Mesendoderm (in vitro differentiated cells): ENCODE measurements at regions not wholly inside any gene's neighbourhood (a gene's known extent, or its start where the extent isn't known, plus 50 kb on each side); places are given as distances from the start of the nearest gene placed in this dataset.
"Not testable (repeated sequence)": the region's sequence is repeated elsewhere in the genome, so short reads cannot be mapped to it uniquely, and the experiment has no call there.

Source experiments
- DNase-seq: peaks from one replicate; pipeline ENCODE4 v3.0.0; 2013
- H2AK5ac ChIP-seq: 2 replicates; pipeline ENCODE4 v1.6.1; 2013; ENCODE audit warnings: low read length, inconsistent platforms
- H2BK120ac ChIP-seq: 2 replicates; pipeline ENCODE4 v1.6.1; 2013; ENCODE audit warnings: low read depth, mild to moderate bottlenecking, low read length, moderate library complexity, mixed read lengths
- H2BK15ac ChIP-seq: replicated peaks from 2 replicates; pipeline ENCODE4 v1.6.1; 2013; ENCODE audit warnings: low read depth, mild to moderate bottlenecking, moderate library complexity
- H2BK5ac ChIP-seq: 2 replicates; pipeline ENCODE4 v1.6.1; 2013; ENCODE audit warnings: low read length, inconsistent platforms
- H3K18ac ChIP-seq: 2 replicates; pipeline ENCODE4 v1.6.1; 2013; ENCODE audit warnings: mild to moderate bottlenecking, low read length, mixed read lengths
- H3K23ac ChIP-seq: one replicate; pipeline ENCODE4 v1.6.1; 2013; ENCODE audit warnings: low read length
- H3K27ac ChIP-seq: 2 replicates; pipeline ENCODE4 v1.5.1; 2013; ENCODE audit warnings: low read depth, mild to moderate bottlenecking, inconsistent platforms, low read length, moderate library complexity
- H3K27me3 ChIP-seq: 2 replicates; pipeline ENCODE4 v1.6.1; 2013; ENCODE audit warnings: low read length, control low read depth, mild to moderate bottlenecking, inconsistent platforms; ENCODE audit not compliant: insufficient read depth, poor library complexity
- H3K36me3 ChIP-seq: 2 replicates; pipeline ENCODE4 v1.6.1; 2013; ENCODE audit warnings: low read length, inconsistent platforms; ENCODE audit not compliant: control insufficient read depth, insufficient read depth
- H3K4ac ChIP-seq: one replicate; pipeline ENCODE4 v1.6.1; 2013; ENCODE audit warnings: low read depth, mild to moderate bottlenecking, low read length, moderate library complexity
- H3K4me1 ChIP-seq: 2 replicates; pipeline ENCODE4 v1.6.1; 2013; ENCODE audit warnings: low read depth, low read length, inconsistent platforms; ENCODE audit not compliant: control insufficient read depth
- H3K4me2 ChIP-seq: 2 replicates; pipeline ENCODE4 v1.6.1; 2013; ENCODE audit warnings: low read length
- H3K4me3 ChIP-seq: 2 replicates; pipeline ENCODE4 v1.5.1; 2013; ENCODE audit warnings: mild to moderate bottlenecking, low read length
- H3K56ac ChIP-seq: one replicate; pipeline ENCODE4 v1.6.1; 2013; ENCODE audit warnings: low read length
- H3K79me1 ChIP-seq: 2 replicates; pipeline ENCODE4 v1.6.1; 2013; ENCODE audit warnings: low read length, inconsistent platforms
- H3K79me2 ChIP-seq: 2 replicates; pipeline ENCODE4 v1.6.1; 2013; ENCODE audit warnings: mild to moderate bottlenecking, low read length; ENCODE audit not compliant: control insufficient read depth, insufficient read depth
- H3K9ac ChIP-seq: 2 replicates; pipeline ENCODE4 v1.6.1; 2013; ENCODE audit warnings: low read length, inconsistent platforms
- H4K5ac ChIP-seq: one replicate; pipeline ENCODE4 v1.6.1; 2013; ENCODE audit warnings: low read length
- H4K8ac ChIP-seq: one replicate; pipeline ENCODE4 v1.6.1; 2013; ENCODE audit warnings: low read depth, mild to moderate bottlenecking, control low read depth, low read length, moderate library complexity
- WGBS: extraction: QIAGEN DNeasy Blood & Tissue Kit; methylation state at CpG from one replicate; pipeline ENCODE4 v1.1.7; 2013; ENCODE audit warnings: low lambda C conversion rate, missing lambda C conversion rate; ENCODE audit not compliant: insufficient coverage; ENCODE audit errors: extremely low coverage; 5-methylcytosine and 5-hydroxymethylcytosine counted together

- Histone ChIP-seq H2BK120ac (no peak overlapping the region), H3K4me2 (no peak overlapping the region), H3K79me2 (no peaks in the 10 kb centered on the region), H3K56ac (no peak overlapping the region), H3K9ac (no peak overlapping the region), H3K4me1 (no peaks in the 10 kb centered on the region), H3K27ac (no peak overlapping the region), H3K4ac (no peak overlapping the region), H3K18ac (no peak overlapping the region), H2BK5ac (no peak overlapping the region), H3K79me1 (no peaks in the 10 kb centered on the region), H3K23ac (no peak overlapping the region), H4K8ac (no peak overlapping the region), H2AK5ac (no peak overlapping the region), H3K36me3 (no peaks in the 10 kb centered on the region), H4K5ac (no peak overlapping the region), H3K4me3 (no peak overlapping the region), H2BK15ac (no peak overlapping the region), H3K27me3 (no peaks in the 10 kb centered on the region)
- no peak for DNase-seq
These were observed 78.9 kb upstream of the ZNF91 start for GRCh38 chr19:23474172-23474571.

- no peak overlapping the region for H2BK5ac ChIP-seq
- no peaks in the 10 kb centered on the region for H3K79me1 ChIP-seq
- no peak overlapping the region for H3K18ac ChIP-seq
- no peak overlapping the region for H3K9ac ChIP-seq
- H2AK5ac ChIP-seq, result no peak overlapping the region
- no peak overlapping the region for H3K4me3 ChIP-seq
- no peak overlapping the region for H2BK15ac ChIP-seq
- no peak overlapping the region for H3K4me2 ChIP-seq
- H3K4me1 ChIP-seq, result no peaks in the 10 kb centered on the region
- H3K36me3 ChIP-seq, result no peaks in the 10 kb centered on the region
- no peak overlapping the region for H3K56ac ChIP-seq
- no CpG with 5 or more reads among the region's 48 CpGs for WGBS
- H3K4ac ChIP-seq, result no peak overlapping the region
- H4K8ac ChIP-seq, result no peak overlapping the region
- no peak overlapping the region for H2BK120ac ChIP-seq
- no peak overlapping the region for H4K5ac ChIP-seq
- no peak overlapping the region for H3K27ac ChIP-seq
- H3K27me3 ChIP-seq, result no peaks in the 10 kb centered on the region
- no peak for DNase-seq
- H3K23ac ChIP-seq, result no peak overlapping the region
- no peaks in the 10 kb centered on the region for H3K79me2 ChIP-seq
These were observed 75.7 kb upstream of the ZNF91 start for GRCh38 chr19:23470873-23471545.

DNA sequence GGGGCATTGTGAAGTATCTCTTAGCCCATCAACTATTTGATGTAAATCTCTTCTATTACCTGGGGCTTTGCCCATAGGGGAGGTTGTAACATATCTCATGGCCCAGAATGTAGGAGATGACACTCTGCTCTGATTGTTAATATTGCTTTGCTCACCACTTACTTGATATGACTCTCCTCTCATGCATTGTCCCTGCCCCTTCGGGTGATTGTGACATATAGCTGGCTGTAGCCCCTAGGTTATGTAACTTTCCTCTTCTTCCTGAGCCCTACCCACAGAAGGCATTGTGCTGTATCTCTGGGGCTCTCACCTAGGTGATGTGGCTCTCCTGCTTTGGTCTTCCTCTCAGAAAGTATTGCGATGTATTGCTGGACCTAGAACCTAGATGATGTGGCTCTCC lies 69.1 kb upstream of the ZNF91 start:
- not testable (repeated sequence) for H3K79me2 ChIP-seq, H2AK5ac ChIP-seq, H3K9ac ChIP-seq, H3K4me2 ChIP-seq, H3K4me3 ChIP-seq, H3K56ac ChIP-seq, H2BK15ac ChIP-seq, H3K4me1 ChIP-seq, H3K18ac ChIP-seq, H4K5ac ChIP-seq, H2BK120ac ChIP-seq, DNase-seq, H3K23ac ChIP-seq, H3K79me1 ChIP-seq, H3K36me3 ChIP-seq, H3K4ac ChIP-seq, H4K8ac ChIP-seq, H3K27me3 ChIP-seq, H3K27ac ChIP-seq, H2BK5ac ChIP-seq
- whole genome bisulfite sequencing, result no CpG with 5 or more reads among the region's 2 CpGs

GRCh38 chr19:23461120-23461519 lies 65.8 kb upstream of the ZNF91 start:
- H3K79me2 ChIP-seq, result no peaks in the 10 kb centered on the region
- no peaks in the 10 kb centered on the region for H3K79me1 ChIP-seq
- no peaks in the 10 kb centered on the region for H3K36me3 ChIP-seq
- no peak overlapping the region for H4K8ac ChIP-seq
- H2BK15ac ChIP-seq, result no peak overlapping the region
- no CpG with 5 or more reads among the region's 2 CpGs for WGBS
- H3K4me3 ChIP-seq, result no peak overlapping the region
- H4K5ac ChIP-seq, result no peak overlapping the region
- H2BK5ac ChIP-seq, result no peak overlapping the region
- H3K18ac ChIP-seq, result no peak overlapping the region
- no peak overlapping the region for H3K4me2 ChIP-seq
- no peak overlapping the region for H2AK5ac ChIP-seq
- H3K56ac ChIP-seq, result no peak overlapping the region
- no peaks in the 10 kb centered on the region for H3K4me1 ChIP-seq
- H3K27me3 ChIP-seq, result no peaks in the 10 kb centered on the region
- H3K27ac ChIP-seq, result no peak overlapping the region
- no peak for DNase-seq
- H2BK120ac ChIP-seq, result no peak overlapping the region
- no peak overlapping the region for H3K9ac ChIP-seq
- H3K23ac ChIP-seq, result no peak overlapping the region
- no peak overlapping the region for H3K4ac ChIP-seq

GRCh38 chr19:23460656-23461055 lies 65.4 kb upstream of the ZNF91 start:
- no peak overlapping the region for H3K4me3 ChIP-seq
- no peaks in the 10 kb centered on the region for H3K79me2 ChIP-seq
- H4K5ac ChIP-seq, result no peak overlapping the region
- H3K4me1 ChIP-seq, result no peaks in the 10 kb centered on the region
- no peak overlapping the region for H3K18ac ChIP-seq
- H3K27ac ChIP-seq, result no peak overlapping the region
- no peak overlapping the region for H3K4ac ChIP-seq
- no peak overlapping the region for H3K9ac ChIP-seq
- H2BK15ac ChIP-seq, result no peak overlapping the region
- no peak overlapping the region for H2BK120ac ChIP-seq
- H2AK5ac ChIP-seq, result no peak overlapping the region
- no peak overlapping the region for H2BK5ac ChIP-seq
- H4K8ac ChIP-seq, result no peak overlapping the region
- no peak overlapping the region for H3K4me2 ChIP-seq
- H3K56ac ChIP-seq, result no peak overlapping the region
- no peaks in the 10 kb centered on the region for H3K36me3 ChIP-seq
- H3K27me3 ChIP-seq, result no peaks in the 10 kb centered on the region
- H3K79me1 ChIP-seq, result no peaks in the 10 kb centered on the region
- H3K23ac ChIP-seq, result no peak overlapping the region
- DNase-seq, result no peak
- WGBS, result no CpG with 5 or more reads among the region's 3 CpGs
